B cell (primary cell): ENCODE measurements at regions not wholly inside any gene's neighbourhood (a gene's known extent, or its start where the extent isn't known, plus 50 kb on each side); places are given as distances from the start of the nearest gene placed in this dataset.

ENCODE experiments used
- EZH2 ChIP-seq: IDR thresholded peaks from 2 replicates; pipeline ENCODE4 v1.6.1; 2012; ENCODE audit warnings: borderline replicate concordance, low read depth, mild to moderate bottlenecking, moderate library complexity, low read length; ENCODE audit not compliant: insufficient read depth, poor library complexity, severe bottlenecking
- TF ChIP-seq, protein P1 (sequence below): fragments of 200-600 bp; IDR thresholded peaks from one replicate; pipeline ENCODE4 v1.8.0; 2022; ENCODE audit warnings: antibody characterized with exemption, mild to moderate bottlenecking

DNA sequence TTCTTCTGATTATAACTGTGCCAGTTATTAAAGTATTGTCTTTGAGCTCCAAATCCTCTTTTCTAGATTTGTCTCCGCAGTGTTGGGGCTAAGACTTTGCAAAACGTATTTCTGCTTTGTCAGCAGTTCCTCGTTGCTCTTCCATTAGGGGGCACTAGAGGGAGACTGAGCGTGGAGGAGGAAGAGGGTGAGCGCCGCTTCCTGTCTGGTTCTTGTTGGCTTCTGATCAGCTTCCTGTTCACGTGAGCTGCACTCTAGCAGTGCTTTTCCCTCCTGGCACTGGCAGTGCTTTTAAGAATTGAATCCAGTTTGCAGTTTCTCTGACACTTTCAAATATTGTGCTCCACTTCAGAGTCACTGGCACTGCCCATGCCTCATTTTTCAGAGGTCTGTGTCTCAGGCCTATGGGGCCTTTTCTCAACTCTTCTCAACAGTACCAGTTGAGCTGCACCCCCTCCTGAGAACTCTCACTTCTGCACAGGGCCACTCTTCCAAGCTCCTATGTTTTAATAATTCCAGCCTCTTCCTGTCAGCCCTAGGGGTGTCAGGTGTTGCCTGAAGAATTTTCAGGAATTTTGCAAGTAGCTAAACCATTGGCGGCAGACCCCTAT lies 54.4 kb upstream of the LCORL start:
- TF ChIP-seq, protein P1, sequence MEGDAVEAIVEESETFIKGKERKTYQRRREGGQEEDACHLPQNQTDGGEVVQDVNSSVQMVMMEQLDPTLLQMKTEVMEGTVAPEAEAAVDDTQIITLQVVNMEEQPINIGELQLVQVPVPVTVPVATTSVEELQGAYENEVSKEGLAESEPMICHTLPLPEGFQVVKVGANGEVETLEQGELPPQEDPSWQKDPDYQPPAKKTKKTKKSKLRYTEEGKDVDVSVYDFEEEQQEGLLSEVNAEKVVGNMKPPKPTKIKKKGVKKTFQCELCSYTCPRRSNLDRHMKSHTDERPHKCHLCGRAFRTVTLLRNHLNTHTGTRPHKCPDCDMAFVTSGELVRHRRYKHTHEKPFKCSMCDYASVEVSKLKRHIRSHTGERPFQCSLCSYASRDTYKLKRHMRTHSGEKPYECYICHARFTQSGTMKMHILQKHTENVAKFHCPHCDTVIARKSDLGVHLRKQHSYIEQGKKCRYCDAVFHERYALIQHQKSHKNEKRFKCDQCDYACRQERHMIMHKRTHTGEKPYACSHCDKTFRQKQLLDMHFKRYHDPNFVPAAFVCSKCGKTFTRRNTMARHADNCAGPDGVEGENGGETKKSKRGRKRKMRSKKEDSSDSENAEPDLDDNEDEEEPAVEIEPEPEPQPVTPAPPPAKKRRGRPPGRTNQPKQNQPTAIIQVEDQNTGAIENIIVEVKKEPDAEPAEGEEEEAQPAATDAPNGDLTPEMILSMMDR: peak; percentile 23
- TF ChIP-seq EZH2: no peak
